Brain microvascular endothelial cell (primary cell): ENCODE measurements at regions not wholly inside any gene's neighbourhood (a gene's known extent, or its start where the extent isn't known, plus 50 kb on each side); places are given as distances from the start of the nearest gene placed in this dataset.

Source experiments
- DNase-seq: peaks from one replicate; pipeline ENCODE4 v3.0.0-alpha.2; 2020
- H3K27ac ChIP-seq: fragments of 250-450 bp; sonication (Bioruptor Pico); 2 replicates; pipeline ENCODE4 v1.5.1; 2020; ENCODE audit warnings: mild to moderate bottlenecking, moderate library complexity
- H3K27me3 ChIP-seq: fragments of 250-450 bp; sonication (Bioruptor Pico); replicated peaks from 2 replicates; pipeline ENCODE4 v1.5.1; 2020; ENCODE audit warnings: mild to moderate bottlenecking
- H3K36me3 ChIP-seq: fragments of 250-450 bp; sonication (Bioruptor Pico); replicated peaks from 2 replicates; pipeline ENCODE4 v1.5.1; 2020; ENCODE audit warnings: mild to moderate bottlenecking
- H3K4me3 ChIP-seq: 2 replicates; pipeline ENCODE4 v1.5.1; 2011; ENCODE audit warnings: low read depth, mild to moderate bottlenecking, control low read depth, low read length, moderate library complexity
- in situ Hi-C: cut with HindIII; loops from 2 replicates; pipeline ENCODE4 v1.10.0; 2017; ENCODE audit warnings: low sequenced_read_pairs, low pct_ligation_motif_present
- TF ChIP-seq, protein P1 (sequence below): IDR thresholded peaks from 2 replicates; pipeline ENCODE4 v1.5.1; 2011; ENCODE audit warnings: low read depth, mild to moderate bottlenecking, moderate library complexity, low read length, control low read depth, inconsistent platforms; ENCODE audit errors: missing control alignments

DNA sequence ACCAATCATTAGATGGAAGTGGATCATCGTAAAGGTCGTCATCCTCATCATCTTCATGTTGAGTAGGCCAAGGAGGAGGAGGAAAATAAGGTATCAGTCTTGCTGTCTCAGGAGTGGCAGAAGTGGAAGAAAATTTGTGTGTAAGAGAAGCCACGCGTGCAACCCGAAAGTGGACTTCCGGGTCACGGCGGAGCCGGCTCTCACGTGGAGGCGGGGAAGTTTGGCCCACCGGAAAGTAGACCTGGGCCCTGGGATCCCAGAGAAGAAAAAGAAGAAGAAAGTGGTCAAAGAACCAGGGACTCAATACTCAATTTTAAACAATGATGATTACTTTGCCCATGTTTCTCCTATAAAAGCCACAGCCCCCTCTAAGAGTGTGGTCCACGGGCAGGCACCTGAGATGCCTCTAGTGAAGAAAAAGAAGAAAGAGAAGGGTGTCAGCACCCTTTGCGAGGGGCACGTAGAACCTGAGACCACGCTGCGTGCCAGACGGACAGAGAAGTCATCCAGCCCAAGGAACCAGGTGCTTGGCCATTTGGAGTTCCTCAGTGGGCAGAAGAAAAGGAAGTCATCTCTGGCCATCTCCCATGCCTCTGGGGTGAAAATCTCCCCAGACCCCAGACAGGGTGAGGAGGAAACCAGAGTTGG, 365.8 kb downstream of the BCAT1 start:
- Histone ChIP-seq H3K36me3 (no peaks in the 10 kb centered on the region), H3K27me3 (no peaks in the 10 kb centered on the region), H3K4me3 (no peak overlapping the region), H3K27ac (no peak overlapping the region)
- TF ChIP-seq, protein P1, sequence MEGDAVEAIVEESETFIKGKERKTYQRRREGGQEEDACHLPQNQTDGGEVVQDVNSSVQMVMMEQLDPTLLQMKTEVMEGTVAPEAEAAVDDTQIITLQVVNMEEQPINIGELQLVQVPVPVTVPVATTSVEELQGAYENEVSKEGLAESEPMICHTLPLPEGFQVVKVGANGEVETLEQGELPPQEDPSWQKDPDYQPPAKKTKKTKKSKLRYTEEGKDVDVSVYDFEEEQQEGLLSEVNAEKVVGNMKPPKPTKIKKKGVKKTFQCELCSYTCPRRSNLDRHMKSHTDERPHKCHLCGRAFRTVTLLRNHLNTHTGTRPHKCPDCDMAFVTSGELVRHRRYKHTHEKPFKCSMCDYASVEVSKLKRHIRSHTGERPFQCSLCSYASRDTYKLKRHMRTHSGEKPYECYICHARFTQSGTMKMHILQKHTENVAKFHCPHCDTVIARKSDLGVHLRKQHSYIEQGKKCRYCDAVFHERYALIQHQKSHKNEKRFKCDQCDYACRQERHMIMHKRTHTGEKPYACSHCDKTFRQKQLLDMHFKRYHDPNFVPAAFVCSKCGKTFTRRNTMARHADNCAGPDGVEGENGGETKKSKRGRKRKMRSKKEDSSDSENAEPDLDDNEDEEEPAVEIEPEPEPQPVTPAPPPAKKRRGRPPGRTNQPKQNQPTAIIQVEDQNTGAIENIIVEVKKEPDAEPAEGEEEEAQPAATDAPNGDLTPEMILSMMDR: no peak
- no peak for DNase-seq
- in situ Hi-C loops: no loop called here

DNA sequence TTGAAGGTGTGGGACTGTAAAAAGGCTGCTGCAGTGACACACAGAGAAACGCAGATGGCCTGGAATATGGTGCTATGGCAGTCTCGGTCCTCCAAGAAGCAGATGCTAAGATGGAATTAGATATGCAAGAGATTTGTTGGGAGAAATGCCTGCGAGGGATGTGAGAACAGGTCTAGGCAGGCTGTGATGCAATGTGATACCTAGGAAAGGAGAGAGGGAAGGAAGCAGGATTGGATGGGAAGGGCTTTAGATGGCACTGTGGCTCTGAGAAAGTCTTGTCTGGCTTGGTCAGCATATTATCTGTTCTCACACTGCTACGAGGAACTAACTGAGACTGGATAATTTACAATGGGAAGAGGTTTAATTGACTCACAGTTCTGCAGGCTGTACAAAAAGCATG, 374.4 kb downstream of the BCAT1 start:
- Histone ChIP-seq H3K27me3 (no peaks in the 10 kb centered on the region), H3K36me3 (no peaks in the 10 kb centered on the region), H3K4me3 (no peak overlapping the region), H3K27ac (no peak overlapping the region)
- no peak for DNase-seq
- TF ChIP-seq, protein P1: no peak
- in situ Hi-C loops: no loop called here

DNA sequence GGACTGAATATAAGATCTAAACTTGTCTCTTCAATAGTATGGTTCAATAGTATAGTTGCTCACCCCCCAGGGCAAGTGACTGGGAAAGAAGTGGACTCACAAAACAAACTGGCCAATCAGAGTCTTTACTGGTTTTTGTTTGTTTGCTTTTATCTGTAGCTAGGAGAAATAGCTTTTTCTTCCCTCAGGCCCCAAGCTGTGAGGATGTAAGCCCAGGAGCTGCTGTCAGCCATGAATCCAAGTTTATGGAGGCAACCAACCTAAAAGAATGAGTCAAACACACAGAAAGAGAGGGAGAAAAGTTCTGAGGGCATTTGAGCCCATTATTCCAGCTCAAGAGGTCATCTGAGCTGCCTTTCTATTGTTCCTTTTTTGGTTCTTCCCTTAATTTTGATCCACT, 375.3 kb downstream of the BCAT1 start:
- TF ChIP-seq, protein P1: no peak
- no peak for DNase-seq
- Histone ChIP-seq H3K27me3 (no peaks in the 10 kb centered on the region), H3K27ac (no peak overlapping the region), H3K4me3 (no peak overlapping the region), H3K36me3 (no peaks in the 10 kb centered on the region)
- in situ Hi-C loops: no loop called here

DNA sequence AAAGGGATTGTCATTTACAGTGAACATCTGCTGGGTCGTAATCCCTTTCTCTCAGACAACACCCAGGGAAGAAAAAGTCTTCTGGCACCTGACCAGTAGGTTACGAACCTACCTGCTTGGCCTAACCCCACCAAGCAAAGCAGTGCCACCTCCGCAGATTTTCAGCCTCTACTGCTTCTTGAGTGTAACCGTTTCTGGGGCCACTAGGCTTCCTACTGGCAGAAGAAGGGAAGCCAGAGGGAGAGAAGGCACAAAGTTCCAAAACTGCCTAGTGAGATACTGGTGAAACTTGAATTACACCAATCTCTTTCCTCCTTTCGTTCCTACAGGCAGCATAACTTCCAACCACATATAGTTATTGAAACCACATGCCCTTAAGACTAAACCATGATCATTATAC, 383.6 kb downstream of the BCAT1 start:
- TF ChIP-seq, protein P1: no peak
- Histone ChIP-seq H3K27ac (no peak overlapping the region), H3K36me3 (no peaks in the 10 kb centered on the region), H3K4me3 (no peak overlapping the region), H3K27me3 (no peaks in the 10 kb centered on the region)
- no peak for DNase-seq
- in situ Hi-C loops: no loop called here

DNA sequence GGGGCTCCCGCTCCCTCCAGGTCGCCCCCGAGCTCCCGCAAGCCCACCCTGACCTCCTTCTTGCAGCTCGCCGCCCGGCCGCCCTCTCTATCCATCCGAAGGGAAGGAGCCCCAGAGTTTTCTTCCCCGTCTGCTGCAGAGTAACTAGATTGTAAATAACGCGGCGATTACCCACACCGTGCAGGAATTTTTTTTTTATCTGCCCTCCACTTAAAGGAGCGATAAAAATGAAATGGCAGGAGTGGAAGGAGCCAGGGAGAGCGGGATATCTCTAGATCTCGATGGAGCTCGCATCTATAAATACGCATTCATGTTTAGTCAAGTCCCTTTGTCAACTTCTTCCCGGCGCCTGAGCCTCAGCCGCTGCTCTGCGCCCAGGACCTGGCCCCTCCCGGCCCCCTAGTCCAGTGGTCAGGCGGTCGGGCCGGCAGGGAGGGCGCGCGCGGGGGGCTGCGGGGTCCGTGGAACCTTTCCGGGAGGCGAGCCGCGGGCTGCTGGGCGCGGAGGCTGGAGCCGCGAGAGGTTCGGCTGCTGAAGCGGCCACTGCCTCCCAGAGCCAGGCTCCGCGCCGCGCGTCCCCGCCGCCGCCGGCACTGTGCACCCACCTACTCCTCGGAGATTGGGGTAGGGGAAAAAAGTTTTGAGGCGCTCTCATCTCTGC, 386.0 kb downstream of the BCAT1 start:
- Histone ChIP-seq H3K4me3 (peak overlapping the region; percentile 85), H3K27ac (no peak overlapping the region), H3K36me3 (no peaks in the 10 kb centered on the region), H3K27me3 (no peaks in the 10 kb centered on the region)
- TF ChIP-seq, protein P1: no peak
- peak; percentile 40 for DNase-seq
- in situ Hi-C loops: no loop called here
